IPS DF 19.7 (cell line): ENCODE measurements at regions not wholly inside any gene's neighbourhood (a gene's known extent, or its start where the extent isn't known, plus 50 kb on each side); places are given as distances from the start of the nearest gene placed in this dataset.
"Not testable (repeated sequence)": the region's sequence is repeated elsewhere in the genome, so short reads cannot be mapped to it uniquely, and the experiment has no call there.

Experiments used
- DNase-seq: peaks from one replicate; pipeline ENCODE4 v3.0.0-alpha.2; 2013; ENCODE audit warnings: low read depth, low spot score

- no peak for DNase-seq
Observed at GRCh38 chr13:21879263-21879914, 208.5 kb downstream of the FGF9 start.

- DNase-seq: no peak
Observed at GRCh38 chr13:21882766-21883165, 211.9 kb downstream of the FGF9 start.

- DNase-seq: no peak
Observed at GRCh38 chr13:21883713-21884112, 212.8 kb downstream of the FGF9 start.

DNA sequence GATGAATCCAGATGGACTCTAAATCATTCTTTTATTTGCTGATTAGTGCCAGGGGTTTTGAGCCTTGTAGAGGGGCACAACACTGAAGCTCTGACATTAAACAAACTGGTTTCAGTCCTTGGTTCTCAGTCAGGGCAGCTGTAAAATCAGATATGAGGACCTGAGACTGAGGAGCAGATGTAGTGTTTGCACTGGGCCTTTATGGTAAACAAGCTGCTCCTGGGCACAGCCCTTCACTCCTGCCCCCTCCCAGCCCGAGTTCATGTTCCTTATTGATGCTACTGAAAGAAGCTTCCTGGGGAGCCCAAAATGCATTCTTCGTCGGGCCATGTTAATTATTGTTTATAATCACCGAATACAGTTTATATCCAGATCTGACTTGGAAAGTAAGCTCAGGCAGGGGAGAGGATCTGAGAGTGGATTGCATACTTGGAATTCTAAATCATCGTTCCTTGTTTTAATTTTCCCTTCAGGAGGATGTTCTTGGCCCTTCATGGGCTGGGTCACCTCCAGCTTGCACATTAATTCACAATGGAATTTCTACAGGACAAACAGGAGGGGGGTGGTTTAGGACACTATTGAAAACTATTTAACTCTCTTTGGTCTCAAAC lies 213.5 kb downstream of the FGF9 start:
- no peak for DNase-seq

- DNase-seq: no peak
Observed at GRCh38 chr13:21884965-21885567, 214.2 kb downstream of the FGF9 start.

DNA sequence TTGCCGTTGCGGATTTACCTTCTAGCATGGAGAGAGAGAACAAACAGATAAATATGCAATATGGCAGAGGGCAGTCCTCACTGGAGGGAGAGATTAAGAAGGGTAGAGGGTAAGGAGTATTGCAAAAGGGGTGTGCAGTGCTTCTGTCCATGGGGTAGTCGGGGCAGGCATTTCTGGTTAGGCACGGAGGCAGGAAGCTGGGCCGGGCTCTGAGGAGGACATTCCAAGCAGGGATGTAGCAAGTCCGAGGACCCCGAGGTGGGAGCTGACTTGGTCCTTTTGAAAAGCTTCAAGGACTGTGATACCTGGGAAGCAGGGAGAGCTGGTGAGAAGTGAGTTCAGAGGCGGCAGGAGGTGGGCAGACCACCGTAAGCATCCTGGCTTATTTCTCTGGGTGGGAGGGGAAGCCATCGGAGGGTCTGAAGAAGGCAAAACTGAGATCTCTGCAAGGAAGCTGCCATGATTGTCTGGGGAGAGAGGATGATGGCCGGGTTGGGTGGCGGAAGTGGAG lies 214.9 kb downstream of the FGF9 start:
- no peak for DNase-seq

GRCh38 chr13:21889651-21890050 lies 218.8 kb downstream of the FGF9 start:
- DNase-seq: no peak

DNA sequence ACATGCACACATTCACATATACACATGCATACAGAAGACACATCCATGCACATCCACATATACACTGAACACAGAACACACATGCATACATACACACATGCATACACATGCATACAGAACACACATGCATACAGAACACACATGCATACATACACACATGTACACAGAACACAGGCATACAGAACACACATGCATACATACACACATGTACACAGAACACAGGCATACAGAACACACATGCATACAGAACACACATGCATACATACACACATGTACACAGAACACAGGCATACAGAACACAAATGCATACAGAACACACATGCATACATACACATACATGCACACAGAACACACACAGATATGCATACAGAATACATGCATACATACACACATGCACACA lies 219.3 kb downstream of the FGF9 start:
- not testable (repeated sequence) for DNase-seq

DNA sequence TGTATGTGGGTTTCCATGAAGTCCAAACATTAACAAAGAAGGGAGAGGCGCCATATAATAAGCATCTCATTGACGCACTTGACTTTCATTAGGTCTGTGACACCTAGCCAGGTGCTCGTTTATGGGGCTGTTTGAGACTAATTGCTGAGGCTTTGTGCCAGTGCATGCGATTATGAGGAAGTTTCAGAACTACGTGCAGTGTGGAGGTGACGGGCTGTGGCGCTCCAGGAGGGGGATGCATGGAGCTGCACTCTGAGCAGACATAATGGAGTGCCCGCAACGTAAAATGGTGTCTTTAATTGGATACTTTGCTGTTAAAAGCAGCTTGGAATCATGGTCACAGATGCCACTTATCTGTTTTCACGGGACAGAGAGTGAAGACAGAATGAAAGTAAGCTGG lies 223.2 kb downstream of the FGF9 start:
- no peak for DNase-seq

DNA sequence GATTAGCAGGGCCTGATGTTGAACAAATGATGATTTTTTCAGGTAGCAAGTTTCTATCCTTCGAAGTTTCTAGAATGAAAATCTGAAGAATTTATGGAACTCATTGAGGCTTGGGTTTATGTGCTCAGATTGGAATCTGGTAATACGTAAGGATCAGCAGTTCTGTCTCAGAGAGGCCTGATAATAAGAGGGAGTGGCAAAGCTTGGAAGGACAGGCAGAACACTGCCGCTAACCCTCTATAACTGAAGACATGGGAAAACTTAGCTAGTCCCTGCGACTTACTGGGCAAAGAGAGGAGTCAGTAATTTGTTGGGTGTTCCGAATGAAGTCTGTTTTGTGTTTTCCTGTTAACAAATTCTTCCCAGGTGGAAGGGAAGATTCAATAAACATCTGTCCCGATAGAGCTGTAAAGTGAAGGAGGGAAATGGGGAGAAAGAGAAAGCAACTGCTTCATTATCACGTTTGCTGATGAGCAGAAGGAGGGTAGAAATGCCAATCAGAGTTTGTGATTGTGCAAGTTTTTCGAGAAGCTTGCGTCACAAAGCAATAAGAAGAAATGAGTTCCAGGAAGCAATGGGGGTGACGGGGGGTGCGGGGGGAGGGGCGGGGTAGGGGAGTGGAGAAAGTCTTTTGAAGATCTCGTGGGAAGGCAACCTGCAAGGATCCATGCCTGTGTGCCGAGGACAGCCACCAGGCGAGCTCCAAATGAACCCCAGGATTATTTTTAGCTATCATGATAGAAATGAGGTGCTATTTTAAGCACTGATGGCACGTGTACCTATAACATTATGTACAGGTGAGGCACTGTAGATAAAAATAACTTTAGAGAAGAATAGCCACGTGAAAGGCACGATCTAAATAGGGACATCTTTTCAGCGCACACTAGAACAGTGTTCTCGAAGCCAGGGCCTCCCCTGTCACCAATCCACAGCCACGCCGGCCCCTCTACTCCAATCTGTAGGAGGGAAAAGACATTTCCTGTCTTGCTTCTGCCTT lies 224.1 kb downstream of the FGF9 start:
- DNase-seq: no peak

GRCh38 chr13:21895779-21896178 lies 224.9 kb downstream of the FGF9 start:
- DNase-seq: no peak

DNA sequence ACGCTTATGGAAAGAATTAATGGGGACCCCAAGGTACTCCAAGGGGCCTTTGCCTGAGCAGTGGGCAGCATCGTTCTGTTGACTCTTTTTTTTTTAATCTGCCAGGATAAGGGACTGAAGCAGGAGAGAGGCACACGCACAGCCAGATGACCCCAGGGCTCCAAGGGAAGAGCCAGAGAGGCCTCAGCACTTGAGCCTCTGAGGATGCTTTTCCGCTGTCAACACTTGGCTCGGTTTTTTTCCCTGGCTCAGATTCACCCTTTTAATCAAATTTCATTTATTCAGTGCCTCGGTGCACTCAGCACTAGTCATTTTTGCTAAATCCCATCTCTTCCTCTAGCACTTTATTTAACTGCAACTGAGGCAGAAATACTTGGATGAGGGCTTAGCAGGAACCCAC lies 226.3 kb downstream of the FGF9 start:
- DNase-seq: no peak

DNA sequence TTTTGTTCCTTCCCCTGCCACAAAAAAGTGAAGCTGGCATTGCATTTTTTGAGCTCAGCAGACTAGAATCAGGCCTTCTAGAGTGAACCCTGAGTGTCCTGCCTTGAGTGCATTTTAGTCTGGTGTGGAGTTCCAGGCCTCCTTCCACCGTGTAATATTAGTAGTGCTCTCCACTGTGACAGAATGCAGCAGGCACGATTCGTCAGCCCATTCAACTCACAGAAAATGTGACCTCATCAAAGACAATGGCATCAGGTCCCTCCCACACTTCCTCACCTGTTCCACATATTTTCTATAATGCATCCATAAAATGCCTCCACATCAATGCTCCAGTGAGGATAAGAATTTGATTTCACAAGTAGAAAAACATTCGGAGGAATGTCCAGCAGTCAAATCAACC lies 227.6 kb downstream of the FGF9 start:
- DNase-seq: no peak

DNA sequence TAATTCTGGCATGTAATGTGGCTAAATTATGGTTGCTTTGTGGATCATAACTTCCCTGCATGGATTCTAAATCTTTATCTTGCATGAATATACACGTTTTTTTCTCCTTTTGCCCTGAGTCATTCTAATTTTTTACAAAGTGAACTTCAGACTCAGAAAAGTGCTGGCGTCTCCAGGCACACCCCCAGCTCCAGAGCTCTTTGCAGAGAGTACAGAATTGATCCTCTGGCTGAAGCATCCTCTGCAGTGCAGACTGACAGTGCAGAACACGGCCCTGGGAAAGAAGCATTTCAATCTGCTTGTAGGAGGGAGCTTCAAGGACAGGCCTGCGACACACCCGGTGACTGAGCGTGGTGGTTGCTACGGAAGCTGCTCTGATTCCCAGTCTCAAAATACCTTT lies 228.1 kb downstream of the FGF9 start:
- DNase-seq: no peak

DNA sequence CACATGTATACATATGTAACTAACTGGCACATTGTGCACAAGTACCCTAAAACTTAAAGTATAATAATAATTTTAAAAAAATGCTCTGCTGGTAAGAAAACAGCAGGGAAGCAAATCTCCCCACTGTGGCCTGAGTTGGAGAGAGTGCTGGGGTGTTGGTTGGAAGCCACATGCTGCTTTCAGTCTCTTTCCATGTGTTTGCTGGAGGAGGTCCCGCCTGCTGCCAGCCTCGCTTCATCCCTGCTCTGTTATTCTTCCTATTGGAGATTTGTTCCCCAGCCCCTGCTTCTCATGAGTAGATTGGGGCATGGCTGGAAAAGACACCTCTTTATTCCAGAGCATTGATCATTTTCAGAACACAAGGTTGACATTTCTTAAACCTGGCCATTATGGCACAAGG lies 230.5 kb downstream of the FGF9 start:
- no peak for DNase-seq

DNA sequence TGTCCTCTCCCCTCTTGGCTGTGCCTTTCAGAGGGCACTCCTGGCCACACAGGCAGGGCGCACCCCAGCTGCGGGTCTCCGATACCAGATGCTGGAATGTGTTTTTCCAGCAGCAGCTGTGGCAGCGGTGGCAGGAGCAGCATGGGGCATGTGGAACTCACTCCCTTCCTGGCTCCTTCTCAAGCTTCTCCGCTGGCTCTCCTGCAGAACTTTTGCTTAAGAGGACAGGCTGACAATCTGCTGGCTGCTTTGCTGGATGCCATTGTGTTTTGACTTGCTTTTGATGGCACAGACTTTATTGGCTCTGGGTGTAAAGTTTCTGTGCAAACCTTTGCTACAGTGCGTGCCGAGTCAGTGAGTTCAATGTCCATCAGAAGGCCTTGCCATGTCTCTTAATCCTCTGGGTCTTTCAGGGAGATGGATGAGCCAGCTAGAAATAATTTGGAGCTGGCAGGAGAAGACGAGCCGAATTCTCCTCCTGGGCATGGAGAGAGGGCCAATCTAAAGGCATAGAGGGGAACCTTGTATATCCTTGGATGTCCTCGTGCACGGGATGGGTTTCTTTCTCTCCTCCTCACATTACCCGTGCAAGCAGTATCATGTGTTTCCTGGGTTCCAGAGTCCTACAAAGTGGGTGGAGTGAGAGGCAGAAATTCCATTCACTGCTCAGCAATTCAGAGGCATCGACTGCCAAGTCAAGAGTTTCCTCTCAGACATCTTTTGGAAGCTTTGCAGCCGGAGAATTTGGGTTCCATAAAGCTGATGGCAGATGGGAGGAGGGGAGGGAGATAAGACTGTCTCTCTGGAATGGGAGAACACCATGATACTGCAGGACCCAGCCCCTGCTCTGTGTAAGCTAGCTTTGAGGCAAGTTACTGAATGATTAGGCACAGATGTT lies 231.2 kb downstream of the FGF9 start:
- DNase-seq: no peak

GRCh38 chr13:21902709-21903098 lies 231.8 kb downstream of the FGF9 start:
- DNase-seq: no peak

DNA sequence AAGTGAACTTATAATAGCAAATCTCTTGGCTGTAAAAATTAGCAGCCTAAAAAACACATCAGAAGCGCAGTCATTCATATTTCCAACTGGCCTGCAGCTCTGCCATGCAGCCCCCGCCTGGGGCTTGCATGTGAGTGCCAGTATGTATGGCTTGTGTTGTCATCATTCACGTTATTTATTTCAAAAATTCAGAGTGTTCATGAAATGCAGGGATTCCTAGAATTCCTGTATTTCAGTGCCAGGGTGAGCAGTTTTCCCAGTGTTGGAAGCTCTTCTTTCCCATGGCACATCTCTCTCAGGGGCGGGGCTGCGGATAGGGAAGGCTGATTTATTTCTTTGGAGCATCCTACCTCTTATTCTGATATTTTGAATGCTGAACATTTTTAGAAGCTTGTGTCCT lies 234.6 kb downstream of the FGF9 start:
- DNase-seq: no peak

DNA sequence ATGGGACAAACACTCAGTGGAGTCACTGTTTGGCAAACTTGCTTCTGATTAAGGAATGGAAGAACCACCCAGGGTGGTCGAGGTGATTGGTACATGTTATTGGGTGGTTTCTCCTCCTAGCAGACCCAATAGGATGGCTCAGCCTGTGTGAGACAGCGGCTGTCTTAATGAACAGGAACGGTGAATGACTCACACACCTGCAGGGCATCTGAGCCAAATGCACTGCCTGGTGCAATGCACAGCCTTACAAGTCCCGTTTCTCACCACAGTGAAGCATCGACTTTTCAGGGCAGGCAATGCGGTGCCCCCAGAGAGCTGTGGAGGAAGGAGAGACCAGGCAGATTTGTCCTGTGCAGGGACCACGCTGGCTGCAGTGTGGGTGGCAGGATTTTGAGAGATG lies 238.5 kb downstream of the FGF9 start:
- no peak for DNase-seq

GRCh38 chr13:21910546-21910945 lies 239.7 kb downstream of the FGF9 start:
- no peak for DNase-seq
